Colonic mucosa (tissue), 4 donors: ENCODE measurements at regions not wholly inside any gene's neighbourhood (a gene's known extent, or its start where the extent isn't known, plus 50 kb on each side); places are given as distances from the start of the nearest gene placed in this dataset.

Experiments used
- DNase-seq: peaks from one replicate; pipeline ENCODE4 v3.0.0-alpha.2; 2020
- H3K27ac ChIP-seq: fragments of 200-600 bp; one replicate; pipeline ENCODE4 v1.8.0; 2021
- H3K27me3 ChIP-seq: fragments of 200-600 bp; one replicate; pipeline ENCODE4 v1.8.0; 2021
- H3K36me3 ChIP-seq: fragments of 200-600 bp; one replicate; pipeline ENCODE4 v1.8.0; 2021
- H3K4me1 ChIP-seq: fragments of 200-600 bp; one replicate; pipeline ENCODE4 v1.8.0; 2021; ENCODE audit warnings: mild to moderate bottlenecking
- H3K4me3 ChIP-seq: fragments of 200-600 bp; one replicate; pipeline ENCODE4 v1.8.0; 2021
- H3K9ac ChIP-seq, 2 donors: one replicate each; pipeline ENCODE4 v1.7.0; 2013; ENCODE audit warnings: control low read depth in 2 of 2, low read depth in 2 of 2, low read length in 2 of 2
- H3K9me3 ChIP-seq: fragments of 200-600 bp; one replicate; pipeline ENCODE4 v1.8.0; 2021
- CTCF ChIP-seq: fragments of 200-600 bp; IDR thresholded peaks from one replicate; pipeline ENCODE4 v1.8.0; 2022; ENCODE audit warnings: antibody characterized with exemption, mild to moderate bottlenecking
- intact Hi-C: fragments of 100-400 bp; cut with DNase I; formaldehyde crosslinking; loops from one replicate; pipeline ENCODE4 v1.14.1; 2022
- donor health status: healthy.
- donor health status: DM: no; HTN: no; CAD: no.
- donor health status: DM: no; HTN: no; CAD: no.

GRCh38 chr18:39788383-39788782, 2166.7 kb upstream of the PIK3C3 start:
- intact Hi-C loops: no loop called here
- no peak for DNase-seq
- no peak for TF ChIP-seq CTCF
- no peaks in the 10 kb centered on the region for H3K9me3 ChIP-seq
- H3K36me3 ChIP-seq: no peaks in the 10 kb centered on the region
- H3K27me3 ChIP-seq: no peaks in the 10 kb centered on the region
- H3K4me1 ChIP-seq: no peaks in the 10 kb centered on the region
- no peak overlapping the region for H3K27ac ChIP-seq
- no peak overlapping the region for H3K4me3 ChIP-seq
- no peak overlapping the region for H3K9ac ChIP-seq

GRCh38 chr18:39786477-39786876, 2168.6 kb upstream of the PIK3C3 start:
- no peak for DNase-seq
- H3K27me3 ChIP-seq: no peaks in the 10 kb centered on the region
- no peaks in the 10 kb centered on the region for H3K4me1 ChIP-seq
- H3K27ac ChIP-seq: no peak overlapping the region
- TF ChIP-seq CTCF: no peak
- intact Hi-C loops: no loop called here
- H3K36me3 ChIP-seq: no peaks in the 10 kb centered on the region
- H3K4me3 ChIP-seq: no peak overlapping the region
- H3K9me3 ChIP-seq: no peaks in the 10 kb centered on the region
- no peak overlapping the region for H3K9ac ChIP-seq

GRCh38 chr18:39784541-39784940, 2170.5 kb upstream of the PIK3C3 start:
- intact Hi-C loops: no loop called here
- no peak for TF ChIP-seq CTCF
- no peak overlapping the region for H3K9ac ChIP-seq

GRCh38 chr18:39781565-39781964, 2173.5 kb upstream of the PIK3C3 start:
- Histone ChIP-seq H3K4me3 (no peak overlapping the region), H3K4me1 (no peaks in the 10 kb centered on the region), H3K27ac (no peak overlapping the region), H3K9ac (no peak overlapping the region), H3K36me3 (no peaks in the 10 kb centered on the region), H3K9me3 (no peaks in the 10 kb centered on the region), H3K27me3 (no peaks in the 10 kb centered on the region)
- no peak for TF ChIP-seq CTCF
- intact Hi-C loops: no loop called here
- DNase-seq: no peak

More at GRCh38 chr18:39784541-39784940, 2170.5 kb upstream of the PIK3C3 start:
- no peaks in the 10 kb centered on the region for H3K36me3 ChIP-seq
- no peaks in the 10 kb centered on the region for H3K9me3 ChIP-seq
- H3K4me3 ChIP-seq: no peak overlapping the region
- H3K4me1 ChIP-seq: no peaks in the 10 kb centered on the region
- no peaks in the 10 kb centered on the region for H3K27me3 ChIP-seq
- no peak for DNase-seq
- H3K27ac ChIP-seq: no peak overlapping the region

- H3K9ac ChIP-seq: no peak overlapping the region
- H3K27me3 ChIP-seq: no peaks in the 10 kb centered on the region
- intact Hi-C loops: no loop called here
- no peaks in the 10 kb centered on the region for H3K4me1 ChIP-seq
- no peak for DNase-seq
- no peak overlapping the region for H3K27ac ChIP-seq
- H3K9me3 ChIP-seq: no peaks in the 10 kb centered on the region
- no peak for TF ChIP-seq CTCF
- no peaks in the 10 kb centered on the region for H3K36me3 ChIP-seq
- H3K4me3 ChIP-seq: no peak overlapping the region
Observed at GRCh38 chr18:39780774-39781173, 2174.3 kb upstream of the PIK3C3 start.

GRCh38 chr18:39779926-39780325, 2175.1 kb upstream of the PIK3C3 start:
- TF ChIP-seq CTCF: no peak
- Histone ChIP-seq H3K27me3 (no peaks in the 10 kb centered on the region), H3K36me3 (no peaks in the 10 kb centered on the region), H3K9me3 (no peaks in the 10 kb centered on the region), H3K27ac (no peak overlapping the region), H3K4me1 (no peaks in the 10 kb centered on the region), H3K4me3 (no peak overlapping the region), H3K9ac (no peak overlapping the region)
- intact Hi-C loops: no loop called here
- DNase-seq: no peak
